CD4-positive, alpha-beta T cell (primary cell): ENCODE measurements at regions not wholly inside any gene's neighbourhood (a gene's known extent, or its start where the extent isn't known, plus 50 kb on each side); places are given as distances from the start of the nearest gene placed in this dataset.

Source experiments
- ATAC-seq: fragments of 200-7000 bp; cut with Tn5 transposase; one replicate; pipeline ENCODE4 v1.10.0; 2022; ENCODE audit warnings: mild to moderate bottlenecking; ENCODE audit not compliant: poor library complexity
- CTCF ChIA-PET: fragments of 350-600 bp; sonication (Branson Sonifier 250); formaldehyde crosslinking; loops from one replicate; lab custom pipeline; 2021; ENCODE audit warnings: antibody characterized with exemption, inconsistent platforms; lab: Charles Lee
- POLR2A ChIA-PET: fragments of 350-600 bp; sonication (Branson Sonifier 250); formaldehyde crosslinking; loops from one replicate; lab custom pipeline; 2021; ENCODE audit warnings: antibody characterized with exemption, inconsistent platforms; lab: Charles Lee
- DNase-seq, 14 experiments: peaks; one replicate each; pipeline ENCODE4 v3.0.0-alpha.2; 2013 to 2020; ENCODE audit warnings: mixed read lengths in 2 of 14
- H3K27ac ChIP-seq, 2 donors: one replicate each; pipeline versions ENCODE4 v1.5.1 to v1.7.0; 2013; ENCODE audit warnings: low read length in 2 of 2, low read depth in 1 of 2, mild to moderate bottlenecking in 1 of 2
- H3K27me3 ChIP-seq, 2 experiments: 1 replicate in 1 of 2; 2 replicates in 1 of 2; pipeline versions ENCODE4 v1.6.1 to v1.7.0; 2013; ENCODE audit warnings: low read length in 2 of 2, control low read depth in 1 of 2, mild to moderate bottlenecking in 1 of 2, moderate library complexity in 1 of 2; ENCODE audit not compliant: insufficient read depth in 2 of 2, control insufficient read depth in 1 of 2
- H3K36me3 ChIP-seq: one replicate; pipeline ENCODE4 v1.6.1; 2013; ENCODE audit warnings: low read length, control low read depth; ENCODE audit not compliant: insufficient read depth
- H3K4me1 ChIP-seq: one replicate; pipeline ENCODE4 v1.6.1; 2013; ENCODE audit warnings: low read length, control low read depth; ENCODE audit not compliant: insufficient read depth
- H3K4me3 ChIP-seq: one replicate; pipeline ENCODE4 v1.5.1; 2013; ENCODE audit warnings: mild to moderate bottlenecking, low read length, moderate library complexity
- H3K9me3 ChIP-seq, 2 experiments: 1 replicate in 1 of 2; 2 replicates in 1 of 2; pipeline versions ENCODE4 v1.6.1 to v1.7.0; 2013; ENCODE audit warnings: low read length in 2 of 2, mild to moderate bottlenecking in 2 of 2, control low read depth in 1 of 2, moderate library complexity in 1 of 2; ENCODE audit not compliant: control insufficient read depth in 1 of 2, insufficient read depth in 1 of 2
- H3K27ac Mint-ChIP-seq: one replicate; pipeline ENCODE4 v1.8.0; 2020; ENCODE audit warnings: mixed read lengths
- H3K27me3 Mint-ChIP-seq: one replicate; pipeline ENCODE4 v1.8.0; 2021; ENCODE audit warnings: mixed read lengths
- H3K36me3 Mint-ChIP-seq: one replicate; pipeline ENCODE4 v1.8.0; 2021; ENCODE audit warnings: low read depth, mixed read lengths
- H3K4me1 Mint-ChIP-seq: one replicate; pipeline ENCODE4 v1.8.0; 2021; ENCODE audit warnings: low read depth, mixed read lengths
- H3K4me3 Mint-ChIP-seq: one replicate; pipeline ENCODE4 v1.8.0; 2020; ENCODE audit warnings: mild to moderate bottlenecking, mixed read lengths
- H3K9me3 Mint-ChIP-seq: one replicate; pipeline ENCODE4 v1.8.0; 2020; ENCODE audit warnings: mixed read lengths
- intact Hi-C, 2 experiments: fragments of 100-400 bp; cut with DNase I in 1 of 2; cut with micrococcal nuclease in 1 of 2; formaldehyde crosslinking; loops; one replicate each; pipeline versions ENCODE4 v1.15.1 to v1.9.0; 2023 to 2025; cut with DNase I, micrococcal nuclease
- TF ChIP-seq, protein P1 (sequence below): fragments of 200-600 bp; IDR thresholded peaks from one replicate; pipeline ENCODE4 v1.8.0; 2022; ENCODE audit warnings: antibody characterized with exemption, mild to moderate bottlenecking

DNA sequence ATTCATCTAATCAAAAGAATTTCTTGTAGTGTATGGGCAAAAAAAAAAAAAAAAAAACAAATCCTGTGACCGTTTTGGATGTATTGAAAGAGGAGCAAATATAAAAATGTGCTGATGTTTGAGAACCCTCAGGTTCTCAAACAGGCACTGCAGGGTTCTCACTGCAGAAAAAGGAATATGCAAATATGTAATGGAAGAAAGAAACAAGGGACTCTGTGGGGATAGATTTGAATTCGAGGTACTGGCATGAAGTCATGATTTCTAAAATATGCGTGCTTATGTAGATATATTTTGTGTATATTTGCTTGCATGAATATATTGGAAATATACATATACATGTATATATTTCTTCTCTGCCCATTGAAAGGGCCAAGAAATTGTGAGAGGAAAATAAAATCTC lies 365.0 kb upstream of the RUNX1 start:
- intact Hi-C loops: no loop called here
- CTCF ChIA-PET: no interaction called here
- no peak for ATAC-seq

GRCh38 chr21:35412231-35412630 lies 363.1 kb upstream of the RUNX1 start:
- no peak overlapping the region for H3K4me3 ChIP-seq
- Mint-ChIP-seq H3K9me3 (no peaks in the 10 kb centered on the region), H3K27ac (no peak overlapping the region), H3K4me1 (no peaks in the 10 kb centered on the region), H3K4me3 (no peak overlapping the region), H3K36me3 (no peaks in the 10 kb centered on the region), H3K27me3 (peaks cover 10% of the 10 kb centered on the region)
- ChIA-PET POLR2A (no interaction called here), CTCF (no interaction called here)
- no peak overlapping the region for H3K27ac ChIP-seq
- H3K36me3 ChIP-seq: no peaks in the 10 kb centered on the region
- TF ChIP-seq, protein P1, sequence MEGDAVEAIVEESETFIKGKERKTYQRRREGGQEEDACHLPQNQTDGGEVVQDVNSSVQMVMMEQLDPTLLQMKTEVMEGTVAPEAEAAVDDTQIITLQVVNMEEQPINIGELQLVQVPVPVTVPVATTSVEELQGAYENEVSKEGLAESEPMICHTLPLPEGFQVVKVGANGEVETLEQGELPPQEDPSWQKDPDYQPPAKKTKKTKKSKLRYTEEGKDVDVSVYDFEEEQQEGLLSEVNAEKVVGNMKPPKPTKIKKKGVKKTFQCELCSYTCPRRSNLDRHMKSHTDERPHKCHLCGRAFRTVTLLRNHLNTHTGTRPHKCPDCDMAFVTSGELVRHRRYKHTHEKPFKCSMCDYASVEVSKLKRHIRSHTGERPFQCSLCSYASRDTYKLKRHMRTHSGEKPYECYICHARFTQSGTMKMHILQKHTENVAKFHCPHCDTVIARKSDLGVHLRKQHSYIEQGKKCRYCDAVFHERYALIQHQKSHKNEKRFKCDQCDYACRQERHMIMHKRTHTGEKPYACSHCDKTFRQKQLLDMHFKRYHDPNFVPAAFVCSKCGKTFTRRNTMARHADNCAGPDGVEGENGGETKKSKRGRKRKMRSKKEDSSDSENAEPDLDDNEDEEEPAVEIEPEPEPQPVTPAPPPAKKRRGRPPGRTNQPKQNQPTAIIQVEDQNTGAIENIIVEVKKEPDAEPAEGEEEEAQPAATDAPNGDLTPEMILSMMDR: no peak
- H3K27me3 ChIP-seq: peaks cover 0 to 6% of the 10 kb centered on the region in 2 experiments
- intact Hi-C loops: no loop called here
- no peaks in the 10 kb centered on the region for H3K4me1 ChIP-seq
- DNase-seq: no peak
- no peak for ATAC-seq
- no peaks in the 10 kb centered on the region for H3K9me3 ChIP-seq

More for the DNA sequence above, 365.0 kb upstream of the RUNX1 start:
- Histone ChIP-seq H3K27me3 (peaks cover 0 to 6% of the 10 kb centered on the region in 2 experiments), H3K36me3 (no peaks in the 10 kb centered on the region), H3K4me3 (no peak overlapping the region), H3K27ac (no peak overlapping the region), H3K4me1 (no peaks in the 10 kb centered on the region), H3K9me3 (no peaks in the 10 kb centered on the region)
- H3K27me3 Mint-ChIP-seq: peaks cover 10% of the 10 kb centered on the region
- no peaks in the 10 kb centered on the region for H3K36me3 Mint-ChIP-seq
- H3K27ac Mint-ChIP-seq: no peak overlapping the region
- no peak overlapping the region for H3K4me3 Mint-ChIP-seq
- TF ChIP-seq, protein P1: no peak
- POLR2A ChIA-PET: interaction anchor here (0.6 to 1.2 kb wide), 2 partner anchors 12 to 532 kb away, joined by 3 to 4 read pairs; no protein-coding TSS in a partner anchor
- no peak for DNase-seq
- H3K9me3 Mint-ChIP-seq: no peaks in the 10 kb centered on the region
- no peaks in the 10 kb centered on the region for H3K4me1 Mint-ChIP-seq

DNA sequence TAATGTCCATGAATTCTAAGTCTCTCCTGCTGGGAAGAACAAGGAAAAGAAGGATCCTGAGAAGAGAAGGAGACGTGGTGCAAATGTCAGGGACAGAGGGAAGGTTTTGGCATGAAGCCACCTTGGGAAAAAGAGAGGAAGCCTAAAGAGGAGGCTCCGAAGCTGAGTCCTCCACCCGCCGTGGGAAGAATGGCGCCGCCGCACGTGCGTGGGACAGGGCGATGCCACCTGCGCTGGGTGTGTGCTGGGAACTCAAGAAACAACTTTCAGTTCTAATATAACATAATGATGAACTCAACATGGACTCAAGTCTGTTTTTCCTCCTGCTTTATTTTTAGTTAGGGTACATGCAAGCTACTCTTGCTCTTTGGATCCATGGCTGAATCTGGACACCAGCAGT lies 362.3 kb upstream of the RUNX1 start:
- no peak overlapping the region for H3K4me3 Mint-ChIP-seq
- H3K9me3 Mint-ChIP-seq: no peaks in the 10 kb centered on the region
- H3K27ac Mint-ChIP-seq: no peak overlapping the region
- ChIA-PET CTCF (no interaction called here), POLR2A (no interaction called here)
- no peak overlapping the region for H3K27ac ChIP-seq
- no peaks in the 10 kb centered on the region for H3K36me3 ChIP-seq
- H3K4me1 Mint-ChIP-seq: no peaks in the 10 kb centered on the region
- H3K9me3 ChIP-seq: no peaks in the 10 kb centered on the region
- ATAC-seq (no peak), DNase-seq (no peak)
- peaks cover 2 to 6% of the 10 kb centered on the region in 2 experiments for H3K27me3 ChIP-seq
- H3K36me3 Mint-ChIP-seq: no peaks in the 10 kb centered on the region
- H3K4me3 ChIP-seq: no peak overlapping the region
- H3K4me1 ChIP-seq: no peaks in the 10 kb centered on the region
- peaks cover 10% of the 10 kb centered on the region for H3K27me3 Mint-ChIP-seq
- intact Hi-C loops: no loop called here
- TF ChIP-seq, protein P1: no peak
